Gastroesophageal sphincter (tissue), 4 donors: ENCODE measurements at regions not wholly inside any gene's neighbourhood (a gene's known extent, or its start where the extent isn't known, plus 50 kb on each side); places are given as distances from the start of the nearest gene placed in this dataset.

Experiments
- ATAC-seq: fragments of 150-250 bp; one replicate; pipeline ENCODE4 v1.9.1; 2016; ENCODE audit warnings: mild to moderate bottlenecking, moderate library complexity
- H3K27ac ChIP-seq, 4 donors: fragments of 200-600 bp; sonication (generic) in 3 of 4; 1 replicate in 3 of 4; 2 replicates in 1 of 4; pipeline ENCODE4 v1.5.1; 2016 to 2019
- H3K27me3 ChIP-seq: fragments of 200-600 bp; sonication (generic); one replicate; pipeline ENCODE4 v1.5.1; 2019
- H3K36me3 ChIP-seq, 2 donors: fragments of 200-600 bp; sonication (generic); one replicate each; pipeline ENCODE4 v1.5.1; 2019; ENCODE audit warnings: control low read depth in 1 of 2
- H3K4me1 ChIP-seq, 3 donors: fragments of 200-600 bp; sonication (generic); 1 replicate in 2 of 3; 2 replicates in 1 of 3; pipeline ENCODE4 v1.5.1; 2016 to 2019; ENCODE audit warnings: control low read depth in 2 of 3
- H3K4me3 ChIP-seq, 2 donors: fragments of 200-600 bp; sonication (generic); one replicate each; pipeline ENCODE4 v1.5.1; 2019; ENCODE audit warnings: mild to moderate bottlenecking in 1 of 2, moderate library complexity in 1 of 2
- H3K9me3 ChIP-seq, 3 donors: fragments of 200-600 bp; sonication (generic); one replicate each; pipeline ENCODE4 v1.5.1; 2017 to 2019; ENCODE audit warnings: control low read depth in 2 of 3
- EP300 ChIP-seq: sonication (generic); formaldehyde crosslinking; IDR thresholded peaks from one replicate; pipeline ENCODE4 v1.6.1; 2017; ENCODE audit warnings: antibody characterized with exemption, mild to moderate bottlenecking
- POLR2A ChIP-seq, 2 donors: fragments of 450-650 bp; IDR thresholded peaks; one replicate each; pipeline ENCODE4 v1.6.1; 2017; ENCODE audit warnings: antibody characterized with exemption in 2 of 2, mild to moderate bottlenecking in 2 of 2, moderate library complexity in 1 of 2
- POLR2AphosphoS5 ChIP-seq: sonication (generic); formaldehyde crosslinking; IDR thresholded peaks from one replicate; pipeline ENCODE4 v1.6.1; 2017; ENCODE audit warnings: antibody characterized with exemption
- WGBS, 2 donors: methylation state at CpG; one replicate each; pipeline ENCODE4 v1.1.5; 2018; ENCODE audit warnings: low coverage in 1 of 2; 5-methylcytosine and 5-hydroxymethylcytosine counted together
- TF ChIP-seq, protein P1 (sequence below), 4 experiments: fragments of 200-600 bp in 2 of 4; fragments of 450-650 bp in 2 of 4; sonication (generic) in 1 of 4; IDR thresholded peaks; one replicate each; pipeline ENCODE4 v1.5.1; 2017 to 2019; ENCODE audit warnings: antibody characterized with exemption in 4 of 4, mild to moderate bottlenecking in 2 of 4, moderate library complexity in 2 of 4

DNA sequence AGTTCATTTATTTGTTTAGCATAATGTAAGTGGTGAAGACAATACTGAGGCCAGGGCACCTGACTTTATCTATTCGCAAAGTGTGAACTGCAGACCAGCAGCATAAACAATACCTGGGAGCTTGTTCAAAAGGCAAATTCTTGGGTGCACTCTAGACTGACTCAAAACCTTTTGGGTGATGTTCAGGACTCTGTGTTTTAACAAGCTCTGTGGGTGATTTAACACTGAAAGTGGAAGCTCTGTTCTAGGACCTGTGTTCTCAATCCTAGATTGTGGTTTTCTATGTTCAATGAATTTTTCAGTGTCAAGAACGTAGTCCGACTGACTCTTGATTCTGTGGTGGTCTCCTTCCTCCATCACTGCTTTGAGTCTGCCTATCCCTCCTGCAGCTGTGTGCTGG is 71.9 kb downstream of the GPR88 start:
- H3K27me3 ChIP-seq, result no peaks in the 10 kb centered on the region
- H3K4me1 ChIP-seq, result no peaks in the 10 kb centered on the region
- H3K4me3 ChIP-seq, result no peak overlapping the region
- no peaks in the 10 kb centered on the region for H3K9me3 ChIP-seq
- no peak for ATAC-seq
- no peak overlapping the region for H3K27ac ChIP-seq
- no peaks in the 10 kb centered on the region for H3K36me3 ChIP-seq
- TF ChIP-seq POLR2A (IDR thresholded peaks at IDR 0.05) (no peak), POLR2AphosphoS5 (no peak), EP300 (no peak)
- TF ChIP-seq, protein P1, sequence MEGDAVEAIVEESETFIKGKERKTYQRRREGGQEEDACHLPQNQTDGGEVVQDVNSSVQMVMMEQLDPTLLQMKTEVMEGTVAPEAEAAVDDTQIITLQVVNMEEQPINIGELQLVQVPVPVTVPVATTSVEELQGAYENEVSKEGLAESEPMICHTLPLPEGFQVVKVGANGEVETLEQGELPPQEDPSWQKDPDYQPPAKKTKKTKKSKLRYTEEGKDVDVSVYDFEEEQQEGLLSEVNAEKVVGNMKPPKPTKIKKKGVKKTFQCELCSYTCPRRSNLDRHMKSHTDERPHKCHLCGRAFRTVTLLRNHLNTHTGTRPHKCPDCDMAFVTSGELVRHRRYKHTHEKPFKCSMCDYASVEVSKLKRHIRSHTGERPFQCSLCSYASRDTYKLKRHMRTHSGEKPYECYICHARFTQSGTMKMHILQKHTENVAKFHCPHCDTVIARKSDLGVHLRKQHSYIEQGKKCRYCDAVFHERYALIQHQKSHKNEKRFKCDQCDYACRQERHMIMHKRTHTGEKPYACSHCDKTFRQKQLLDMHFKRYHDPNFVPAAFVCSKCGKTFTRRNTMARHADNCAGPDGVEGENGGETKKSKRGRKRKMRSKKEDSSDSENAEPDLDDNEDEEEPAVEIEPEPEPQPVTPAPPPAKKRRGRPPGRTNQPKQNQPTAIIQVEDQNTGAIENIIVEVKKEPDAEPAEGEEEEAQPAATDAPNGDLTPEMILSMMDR (IDR thresholded peaks at IDR 0.05), result no peak
- WGBS, 2 donors, result 94 to 100% methylated on average over 1 to 3 of the region's 3 CpGs

DNA sequence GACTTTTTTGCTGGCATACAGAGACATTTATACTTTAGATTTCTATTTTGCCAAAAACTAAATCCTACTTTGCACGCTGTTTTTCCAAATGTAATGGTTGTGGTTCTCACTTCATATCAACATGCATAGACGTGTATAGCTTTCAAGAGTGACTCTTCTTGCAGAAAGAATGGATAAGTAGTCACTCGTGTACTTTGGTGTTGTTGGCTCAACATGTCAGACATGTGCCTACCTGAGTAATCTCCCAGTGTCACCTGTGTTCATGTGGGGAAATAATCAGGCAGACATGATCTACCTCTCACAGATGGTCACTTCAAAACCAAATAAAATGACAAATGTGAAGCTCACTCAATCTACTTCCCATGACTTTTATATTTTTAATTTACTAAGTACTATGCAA is 73.1 kb downstream of the GPR88 start:
- no peaks in the 10 kb centered on the region for H3K36me3 ChIP-seq
- 54 to 64% methylated on average over 3 of the region's 3 CpGs for WGBS, 2 donors
- TF ChIP-seq POLR2A (IDR thresholded peaks at IDR 0.05), result no peak
- TF ChIP-seq, protein P1 (IDR thresholded peaks at IDR 0.05), result no peak
- TF ChIP-seq EP300, result no peak
- TF ChIP-seq POLR2AphosphoS5, result no peak
- H3K4me1 ChIP-seq, result no peaks in the 10 kb centered on the region
- H3K4me3 ChIP-seq, result no peak overlapping the region
- no peaks in the 10 kb centered on the region for H3K9me3 ChIP-seq
- no peak for ATAC-seq
- no peak overlapping the region for H3K27ac ChIP-seq
- no peaks in the 10 kb centered on the region for H3K27me3 ChIP-seq

GRCh38 chr1:100612540-100612939 is 74.6 kb downstream of the GPR88 start:
- Histone ChIP-seq H3K27me3 (no peaks in the 10 kb centered on the region), H3K4me1 (no peaks in the 10 kb centered on the region), H3K4me3 (no peak overlapping the region), H3K36me3 (no peaks in the 10 kb centered on the region), H3K9me3 (no peaks in the 10 kb centered on the region), H3K27ac (no peak overlapping the region)
- 68 to 72% methylated on average over 3 of the region's 3 CpGs for WGBS, 2 donors
- ATAC-seq, result no peak
- TF ChIP-seq POLR2AphosphoS5, result no peak
- TF ChIP-seq EP300, result no peak
- TF ChIP-seq, protein P1 (IDR thresholded peaks at IDR 0.05), result no peak
- TF ChIP-seq POLR2A (IDR thresholded peaks at IDR 0.05), result no peak

GRCh38 chr1:100613817-100614559 is 76.0 kb downstream of the GPR88 start:
- ATAC-seq, result no peak
- TF ChIP-seq POLR2A (IDR thresholded peaks at IDR 0.05) (no peak), POLR2AphosphoS5 (no peak), EP300 (no peak)
- TF ChIP-seq, protein P1 (IDR thresholded peaks at IDR 0.05), result no peak

GRCh38 chr1:100614570-100614969 is 76.6 kb downstream of the GPR88 start:
- Histone ChIP-seq H3K36me3 (no peaks in the 10 kb centered on the region), H3K9me3 (no peaks in the 10 kb centered on the region), H3K4me3 (no peak overlapping the region), H3K27ac (no peak overlapping the region), H3K4me1 (no peaks in the 10 kb centered on the region), H3K27me3 (no peaks in the 10 kb centered on the region)
- 75 to 89% methylated on average over 5 to 6 of the region's 6 CpGs for WGBS, 2 donors
- TF ChIP-seq EP300 (no peak), POLR2AphosphoS5 (no peak), POLR2A (IDR thresholded peaks at IDR 0.05) (no peak)
- TF ChIP-seq, protein P1 (IDR thresholded peaks at IDR 0.05), result no peak
- no peak for ATAC-seq

More at GRCh38 chr1:100613817-100614559, 76.0 kb downstream of the GPR88 start:
- 89 to 93% methylated on average over 1 to 3 of the region's 3 CpGs for WGBS, 2 donors
- Histone ChIP-seq H3K36me3 (no peaks in the 10 kb centered on the region), H3K9me3 (no peaks in the 10 kb centered on the region), H3K27ac (no peak overlapping the region), H3K27me3 (no peaks in the 10 kb centered on the region), H3K4me1 (no peaks in the 10 kb centered on the region), H3K4me3 (no peak overlapping the region)
